IMR-90 (cell line): ENCODE measurements at regions not wholly inside any gene's neighbourhood (a gene's known extent, or its start where the extent isn't known, plus 50 kb on each side); places are given as distances from the start of the nearest gene placed in this dataset.

Experiments used
- ATAC-seq: fragments of 200-7000 bp; cut with Tn5 transposase; 2 replicates; pipeline ENCODE4 v1.9.1; 2020; ENCODE audit warnings: low read depth, mild to moderate bottlenecking, moderate library complexity
- BruUV-seq: library from RNA; stranded (reverse); fragments of 400-500 nt; replicated peaks from 2 replicates; lab custom pipeline; 2021; lab: Mats Ljungman, UMichigan
- CTCF ChIA-PET: fragments of 300-600 bp; formaldehyde crosslinking; extraction: SDS; loops from one replicate; lab custom pipeline; 2021; ENCODE audit warnings: antibody characterized with exemption; lab: Yijun Ruan, JAX
- POLR2A ChIA-PET: fragments of 300-600 bp; sonication (Branson Sonifier 250); formaldehyde crosslinking; loops from one replicate; lab custom pipeline; 2022; ENCODE audit warnings: antibody characterized with exemption; ENCODE audit not compliant: unreplicated experiment; lab: Charles Lee
- DNase-seq: peaks from one replicate; pipeline ENCODE4 v3.0.0; 2013
- H2AFZ ChIP-seq: replicated peaks from 2 replicates; pipeline ENCODE3; 2013; ENCODE audit warnings: low read length, mild to moderate bottlenecking; ENCODE audit not compliant: poor library complexity
- H2AK5ac ChIP-seq: 2 replicates; pipeline ENCODE4 v1.6.1; 2013; ENCODE audit warnings: low read depth, low read length, inconsistent platforms
- H2AK9ac ChIP-seq: replicated peaks from 2 replicates; pipeline ENCODE3; 2013; ENCODE audit warnings: mild to moderate bottlenecking, low read depth, low read length, moderate library complexity; ENCODE audit not compliant: poor library complexity
- H2BK120ac ChIP-seq: 2 replicates; pipeline ENCODE4 v1.6.1; 2013; ENCODE audit warnings: low read depth, low read length, inconsistent platforms
- H2BK15ac ChIP-seq: 3 replicates; pipeline ENCODE4 v1.6.1; 2013; ENCODE audit warnings: low read depth, low read length, inconsistent platforms
- H2BK20ac ChIP-seq: 2 replicates; pipeline ENCODE4 v1.6.1; 2013; ENCODE audit warnings: low read depth, mild to moderate bottlenecking, inconsistent platforms, low read length, moderate library complexity
- H2BK5ac ChIP-seq: 2 replicates; pipeline ENCODE4 v1.6.1; 2013; ENCODE audit warnings: mild to moderate bottlenecking, low read depth, low read length, inconsistent platforms; ENCODE audit not compliant: poor library complexity, severe bottlenecking
- H3K14ac ChIP-seq: replicated peaks from 2 replicates; pipeline ENCODE4 v1.6.1; 2013; ENCODE audit warnings: low read depth, low read length, inconsistent platforms
- H3K18ac ChIP-seq: 2 replicates; pipeline ENCODE4 v1.6.1; 2013; ENCODE audit warnings: low read depth, low read length, control low read depth
- H3K23ac ChIP-seq: 2 replicates; pipeline ENCODE4 v1.6.1; 2013; ENCODE audit warnings: low read depth, low read length, inconsistent platforms
- H3K27ac ChIP-seq: 2 replicates; pipeline ENCODE4 v1.5.1; 2013; ENCODE audit warnings: mild to moderate bottlenecking, control low read depth, low read length; ENCODE audit not compliant: insufficient read depth
- H3K27me3 ChIP-seq: 2 replicates; pipeline ENCODE4 v1.6.1; 2013; ENCODE audit warnings: low read length; ENCODE audit not compliant: control insufficient read depth, insufficient read depth
- H3K36me3 ChIP-seq: 2 replicates; pipeline ENCODE4 v1.6.1; 2013; ENCODE audit warnings: low read length, mixed read lengths; ENCODE audit not compliant: control insufficient read depth, insufficient read depth
- H3K4ac ChIP-seq: 2 replicates; pipeline ENCODE4 v1.6.1; 2013; ENCODE audit warnings: low read depth, low read length, inconsistent platforms
- H3K4me1 ChIP-seq: 2 replicates; pipeline ENCODE4 v1.6.1; 2013; ENCODE audit warnings: low read length, mixed read lengths; ENCODE audit not compliant: control insufficient read depth, insufficient read depth
- H3K4me2 ChIP-seq: 2 replicates; pipeline ENCODE4 v1.6.1; 2013; ENCODE audit warnings: low read depth, mild to moderate bottlenecking, control low read depth, low read length, moderate library complexity
- H3K4me3 ChIP-seq: 2 replicates; pipeline ENCODE4 v1.5.1; 2013; ENCODE audit warnings: low read depth, mild to moderate bottlenecking, control low read depth, low read length, moderate library complexity; ENCODE audit not compliant: insufficient read depth
- H3K56ac ChIP-seq: 2 replicates; pipeline ENCODE4 v1.6.1; 2013; ENCODE audit warnings: low read length, inconsistent platforms; ENCODE audit not compliant: insufficient read depth; ENCODE audit errors: extremely low read depth
- H3K79me1 ChIP-seq, 2 experiments: 2 replicates each; pipeline ENCODE4 v1.6.1; 2013; ENCODE audit warnings: low read length in 2 of 2, inconsistent platforms in 1 of 2, low read depth in 1 of 2
- H3K9ac ChIP-seq: 2 replicates; pipeline ENCODE4 v1.6.1; 2013; ENCODE audit warnings: low read depth, low read length, control low read depth
- H3K9me1 ChIP-seq: 2 replicates; pipeline ENCODE4 v1.6.1; 2013; ENCODE audit warnings: low read length, inconsistent platforms; ENCODE audit not compliant: insufficient read depth
- H3K9me3 ChIP-seq: 2 replicates; pipeline ENCODE4 v1.6.1; 2013; ENCODE audit warnings: low read length; ENCODE audit not compliant: control insufficient read depth, insufficient read depth
- H4K20me1 ChIP-seq: 2 replicates; pipeline ENCODE4 v1.6.1; 2013; ENCODE audit warnings: low read length, inconsistent platforms; ENCODE audit not compliant: insufficient read depth
- H4K5ac ChIP-seq: 2 replicates; pipeline ENCODE4 v1.6.1; 2013; ENCODE audit warnings: mild to moderate bottlenecking, low read depth, low read length, control low read depth
- H4K8ac ChIP-seq, 2 experiments: 2 replicates each; pipeline ENCODE4 v1.6.1; 2013; ENCODE audit warnings: low read depth in 2 of 2, low read length in 2 of 2, control low read depth in 1 of 2, inconsistent platforms in 1 of 2
- H4K91ac ChIP-seq: 2 replicates; pipeline ENCODE4 v1.6.1; 2013; ENCODE audit warnings: low read depth, low read length, inconsistent platforms; ENCODE audit not compliant: insufficient read depth
- MAFK ChIP-seq: IDR thresholded peaks from 2 replicates; pipeline ENCODE4 v1.6.1; 2012; ENCODE audit warnings: low read depth, low read length, improper control_type of control experiment
- MAZ ChIP-seq: IDR thresholded peaks from 2 replicates; pipeline ENCODE4 v1.6.1; 2012; ENCODE audit warnings: low read depth, mild to moderate bottlenecking, low read length, improper control_type of control experiment, moderate library complexity, borderline replicate concordance
- MXI1 ChIP-seq: IDR thresholded peaks from 2 replicates; pipeline ENCODE4 v1.6.1; 2012; ENCODE audit warnings: low read depth, mild to moderate bottlenecking, low read length, moderate library complexity, borderline replicate concordance
- NFE2L2 ChIP-seq: fragments of 150-350 bp; IDR thresholded peaks from 2 replicates; pipeline ENCODE4 v1.6.1; 2016; ENCODE audit warnings: low read depth, mild to moderate bottlenecking, low read length
- RAD21 ChIP-seq: IDR thresholded peaks from 2 replicates; pipeline ENCODE4 v1.6.1; 2012; ENCODE audit warnings: low read length, improper control_type of control experiment
- RFX5 ChIP-seq: IDR thresholded peaks from 2 replicates; pipeline ENCODE4 v1.8.0; 2012; ENCODE audit warnings: low read depth, mild to moderate bottlenecking, low read length, moderate library complexity
- SMC3 ChIP-seq: fragments of 150-350 bp; IDR thresholded peaks from 2 replicates; pipeline ENCODE4 v1.6.1; 2016; ENCODE audit warnings: low read depth, mild to moderate bottlenecking, antibody characterized with exemption, low read length, moderate library complexity
- WGBS, 2 experiments: methylation state at CpG; one replicate each; pipeline versions ENCODE4 v1.1.5 to v1.1.7; 2013; ENCODE audit warnings: missing lambda C conversion rate in 2 of 2; ENCODE audit not compliant: insufficient read length in 1 of 2; ENCODE audit errors: extremely low coverage in 2 of 2; 5-methylcytosine and 5-hydroxymethylcytosine counted together
- dilution Hi-C: fragments of 300-500 bp; cut with HindIII; formaldehyde crosslinking; loops from one replicate; pipeline ENCODE4 v1.14.3; 2018; ENCODE audit warnings: low sequenced_read_pairs; ENCODE audit not compliant: unreplicated experiment
- in situ Hi-C: fragments of 300-500 bp; cut with MboI; formaldehyde crosslinking; loops from 3 replicates; pipeline ENCODE4 v1.14.3; 2019; ENCODE audit warnings: low sequenced_read_pairs, inconsistent platforms, mixed read lengths
- intact Hi-C: fragments of 100-400 bp; cut with micrococcal nuclease; formaldehyde crosslinking; loops from 2 replicates; pipeline ENCODE4 v1.10.0; 2022
- TF ChIP-seq, protein P1 (sequence below): fragments of 150-350 bp; IDR thresholded peaks from 2 replicates; pipeline ENCODE4 v1.6.1; 2017; ENCODE audit warnings: mild to moderate bottlenecking, antibody characterized with exemption, low read length, low read depth
- TF ChIP-seq, protein P2 (sequence below): conservative IDR thresholded peaks from 2 replicates; pipeline ENCODE4 v1.5.1; 2012; ENCODE audit warnings: mild to moderate bottlenecking, low read depth, low read length, improper control_type of control experiment

DNA sequence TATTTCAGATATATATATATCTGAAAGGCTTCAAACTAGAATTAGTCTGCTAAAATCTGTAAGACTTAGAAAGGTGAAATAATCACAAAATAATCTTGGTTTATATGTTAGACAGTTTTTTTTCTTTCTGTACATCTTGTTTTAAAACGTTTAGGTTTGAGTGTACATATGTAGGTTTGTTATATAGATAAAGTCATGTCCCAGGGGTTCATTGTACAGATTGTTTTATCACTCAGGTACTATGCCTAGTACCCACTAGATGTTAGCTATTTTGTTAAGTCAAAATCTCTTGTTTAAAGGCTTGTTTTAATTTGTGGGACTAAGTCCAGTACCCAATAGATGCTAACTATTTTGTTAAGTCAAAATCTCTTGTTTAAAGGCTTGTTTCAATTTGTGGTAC is 1339.0 kb upstream of the CITED2 start:
- TF ChIP-seq SMC3 (no peak), MAZ (no peak), MAFK (no peak), RAD21 (no peak), RFX5 (no peak), MXI1 (no peak), NFE2L2 (no peak)
- TF ChIP-seq, protein P1, sequence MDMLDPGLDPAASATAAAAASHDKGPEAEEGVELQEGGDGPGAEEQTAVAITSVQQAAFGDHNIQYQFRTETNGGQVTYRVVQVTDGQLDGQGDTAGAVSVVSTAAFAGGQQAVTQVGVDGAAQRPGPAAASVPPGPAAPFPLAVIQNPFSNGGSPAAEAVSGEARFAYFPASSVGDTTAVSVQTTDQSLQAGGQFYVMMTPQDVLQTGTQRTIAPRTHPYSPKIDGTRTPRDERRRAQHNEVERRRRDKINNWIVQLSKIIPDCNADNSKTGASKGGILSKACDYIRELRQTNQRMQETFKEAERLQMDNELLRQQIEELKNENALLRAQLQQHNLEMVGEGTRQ: no peak
- TF ChIP-seq, protein P2, sequence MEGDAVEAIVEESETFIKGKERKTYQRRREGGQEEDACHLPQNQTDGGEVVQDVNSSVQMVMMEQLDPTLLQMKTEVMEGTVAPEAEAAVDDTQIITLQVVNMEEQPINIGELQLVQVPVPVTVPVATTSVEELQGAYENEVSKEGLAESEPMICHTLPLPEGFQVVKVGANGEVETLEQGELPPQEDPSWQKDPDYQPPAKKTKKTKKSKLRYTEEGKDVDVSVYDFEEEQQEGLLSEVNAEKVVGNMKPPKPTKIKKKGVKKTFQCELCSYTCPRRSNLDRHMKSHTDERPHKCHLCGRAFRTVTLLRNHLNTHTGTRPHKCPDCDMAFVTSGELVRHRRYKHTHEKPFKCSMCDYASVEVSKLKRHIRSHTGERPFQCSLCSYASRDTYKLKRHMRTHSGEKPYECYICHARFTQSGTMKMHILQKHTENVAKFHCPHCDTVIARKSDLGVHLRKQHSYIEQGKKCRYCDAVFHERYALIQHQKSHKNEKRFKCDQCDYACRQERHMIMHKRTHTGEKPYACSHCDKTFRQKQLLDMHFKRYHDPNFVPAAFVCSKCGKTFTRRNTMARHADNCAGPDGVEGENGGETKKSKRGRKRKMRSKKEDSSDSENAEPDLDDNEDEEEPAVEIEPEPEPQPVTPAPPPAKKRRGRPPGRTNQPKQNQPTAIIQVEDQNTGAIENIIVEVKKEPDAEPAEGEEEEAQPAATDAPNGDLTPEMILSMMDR: no peak
- POLR2A ChIA-PET: no interaction called here
- BruUV-seq: no TSS peak
- H3K79me1 ChIP-seq: no peaks in the 10 kb centered on the region
- H3K4me3 ChIP-seq: no peak overlapping the region
- H2BK15ac ChIP-seq: no peak overlapping the region
- no CpG with 5 or more reads among the region's 1 CpG for WGBS, 2 experiments
- no peak overlapping the region for H3K27ac ChIP-seq
- no peak overlapping the region for H2BK120ac ChIP-seq
- no peaks in the 10 kb centered on the region for H4K20me1 ChIP-seq
- no peak overlapping the region for H2BK20ac ChIP-seq
- H3K18ac ChIP-seq: no peak overlapping the region
- H4K5ac ChIP-seq: no peak overlapping the region
- no peak overlapping the region for H3K9ac ChIP-seq
- H4K91ac ChIP-seq: no peak overlapping the region
- H3K27me3 ChIP-seq: no peaks in the 10 kb centered on the region
- CTCF ChIA-PET: no interaction called here
- in situ Hi-C loops: no loop called here
- H3K23ac ChIP-seq: no peak overlapping the region
- H2AK5ac ChIP-seq: no peak overlapping the region
- H2BK5ac ChIP-seq: no peak overlapping the region
- no peak overlapping the region for H2AK9ac ChIP-seq
- no peak overlapping the region for H3K14ac ChIP-seq
- no peak overlapping the region for H3K4ac ChIP-seq
- dilution Hi-C loops: no loop called here
- no peak overlapping the region for H3K56ac ChIP-seq
- 0 out of 2 replicates have a peak, but pooled peaks cover 3% of the 10 kb centered on the region for H3K9me3 ChIP-seq
- H2AFZ ChIP-seq: no peak overlapping the region
- intact Hi-C loops: no loop called here
- H3K4me1 ChIP-seq: peaks cover 2% of the 10 kb centered on the region; the same call in 1 of the 2 replicates
- no peak overlapping the region for H4K8ac ChIP-seq
- H3K36me3 ChIP-seq: no peaks in the 10 kb centered on the region
- DNase-seq (no peak), ATAC-seq (no peak)
- H3K9me1 ChIP-seq: no peaks in the 10 kb centered on the region
- H3K4me2 ChIP-seq: no peak overlapping the region
